ENCODE measurements at regions not wholly inside any gene's neighbourhood (a gene's known extent, or its start where the extent isn't known, plus 50 kb on each side); places are given as distances from the start of the nearest gene placed in this dataset.

DNA sequence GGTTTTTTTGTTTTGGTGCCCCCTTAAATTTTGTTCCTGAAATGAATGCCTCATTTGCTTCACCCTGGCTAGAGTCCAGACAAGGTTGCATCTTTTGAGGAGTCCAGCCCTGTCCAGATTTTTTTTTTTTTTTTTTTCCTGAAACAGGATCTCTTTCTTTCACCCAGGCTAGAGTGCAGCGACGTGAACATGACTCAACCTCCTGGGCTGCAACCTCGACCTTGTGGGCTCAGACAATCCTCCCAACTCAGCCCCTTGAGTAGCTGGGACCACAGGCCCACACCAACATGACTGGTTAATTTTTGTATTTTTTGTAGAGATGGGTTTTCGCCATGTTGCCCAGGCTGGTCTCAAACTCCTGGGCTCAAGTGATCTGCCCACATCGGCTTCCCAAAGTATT, 469.0 kb upstream of the BRINP1 start:
- Histone ChIP-seq H3K4me3 (ENCODE audit: control extremely low read depth in 1 of 5, extremely low read depth in 1 of 5, insufficient read depth in 1 of 5, low read depth in 2 of 5, low read length in 4 of 5) (no peak overlapping the region), H3K4me2 (replicated peaks; ENCODE audit: low read depth, low read length, poor library complexity, severe bottlenecking) (no peak overlapping the region), H3K9me3 (ENCODE audit: control extremely low read depth in 1 of 3, control insufficient read depth in 2 of 3, insufficient read depth in 1 of 3, low read length in 2 of 3) (no peaks in the 10 kb centered on the region), H3K36me3 (replicated peaks in 1 of 2; ENCODE audit: control extremely low read depth in 1 of 2, control insufficient read depth in 1 of 2, extremely low read depth in 1 of 2, insufficient read depth in 2 of 2, low read length in 1 of 2) (no peaks in the 10 kb centered on the region), H3K9ac (ENCODE audit: low read length) (no peak overlapping the region), H4K20me1 (ENCODE audit: control insufficient read depth, insufficient read depth, low read length, poor library complexity, severe bottlenecking) (no peaks in the 10 kb centered on the region), H3K4me1 (ENCODE audit: control insufficient read depth in 2 of 2, insufficient read depth in 2 of 2, low read length in 2 of 2) (no peaks in the 10 kb centered on the region), H3K27me3 (replicated peaks in 1 of 4; ENCODE audit: control extremely low read depth in 1 of 4, control insufficient read depth in 3 of 4, insufficient read depth in 4 of 4, low read length in 3 of 4) (no peaks in the 10 kb centered on the region), H2AFZ (ENCODE audit: insufficient read depth, low read depth, low read length, poor library complexity, severe bottlenecking) (no peak overlapping the region), H3K27ac (ENCODE audit: low read length in 2 of 2) (no peak overlapping the region), H3K79me2 (ENCODE audit: control insufficient read depth, insufficient read depth, low read length) (no peaks in the 10 kb centered on the region)
- no peak for TF ChIP-seq EZH2 (IDR thresholded peaks at IDR 0.05; ENCODE audit: borderline replicate concordance, insufficient read depth, low read depth, low read length, poor library complexity, severe bottlenecking)
- TF ChIP-seq, protein P1, sequence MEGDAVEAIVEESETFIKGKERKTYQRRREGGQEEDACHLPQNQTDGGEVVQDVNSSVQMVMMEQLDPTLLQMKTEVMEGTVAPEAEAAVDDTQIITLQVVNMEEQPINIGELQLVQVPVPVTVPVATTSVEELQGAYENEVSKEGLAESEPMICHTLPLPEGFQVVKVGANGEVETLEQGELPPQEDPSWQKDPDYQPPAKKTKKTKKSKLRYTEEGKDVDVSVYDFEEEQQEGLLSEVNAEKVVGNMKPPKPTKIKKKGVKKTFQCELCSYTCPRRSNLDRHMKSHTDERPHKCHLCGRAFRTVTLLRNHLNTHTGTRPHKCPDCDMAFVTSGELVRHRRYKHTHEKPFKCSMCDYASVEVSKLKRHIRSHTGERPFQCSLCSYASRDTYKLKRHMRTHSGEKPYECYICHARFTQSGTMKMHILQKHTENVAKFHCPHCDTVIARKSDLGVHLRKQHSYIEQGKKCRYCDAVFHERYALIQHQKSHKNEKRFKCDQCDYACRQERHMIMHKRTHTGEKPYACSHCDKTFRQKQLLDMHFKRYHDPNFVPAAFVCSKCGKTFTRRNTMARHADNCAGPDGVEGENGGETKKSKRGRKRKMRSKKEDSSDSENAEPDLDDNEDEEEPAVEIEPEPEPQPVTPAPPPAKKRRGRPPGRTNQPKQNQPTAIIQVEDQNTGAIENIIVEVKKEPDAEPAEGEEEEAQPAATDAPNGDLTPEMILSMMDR (IDR thresholded peaks at IDR 0.05) = no peak
- Mint-ChIP-seq H3K4me1 (no peaks in the 10 kb centered on the region), H3K27ac (no peak overlapping the region), H3K27me3 (peaks cover 4% of the 10 kb centered on the region), H3K4me3 (no peak overlapping the region), H3K9me3 (ENCODE audit: insufficient read depth) (no peaks in the 10 kb centered on the region)
- ATAC-seq (ENCODE audit: low read depth) = no peak
- POLR2A ChIA-PET = no interaction called here
- no peak for DNase-seq
- CTCF ChIA-PET = no interaction called here
- intact Hi-C loops (cut with micrococcal nuclease) = no loop called here
- 84% methylated on average over 5 of the region's 5 CpGs for WGBS (ENCODE audit: insufficient coverage)

DNA sequence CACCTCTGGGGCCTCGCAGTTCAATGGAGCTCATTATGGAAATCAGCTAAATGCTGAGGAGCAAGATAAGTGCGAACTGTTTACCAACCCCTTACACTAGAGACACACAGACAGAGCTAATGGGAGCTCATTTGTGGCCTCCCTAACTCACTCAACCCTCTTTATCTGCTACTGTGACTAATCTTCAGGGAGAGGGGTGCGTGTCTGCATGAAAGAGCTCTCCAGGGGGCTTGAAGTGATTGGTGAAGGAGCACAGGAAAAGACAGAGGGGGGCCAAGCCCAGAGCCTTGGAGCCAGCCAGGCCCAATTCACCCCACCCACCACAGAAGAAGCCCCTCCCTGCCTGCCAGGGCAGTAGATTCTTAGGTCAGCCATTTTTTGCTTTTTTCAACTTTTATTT, 466.8 kb upstream of the BRINP1 start:
- Histone ChIP-seq H3K9me3 (ENCODE audit: control extremely low read depth in 1 of 3, control insufficient read depth in 2 of 3, insufficient read depth in 1 of 3, low read length in 2 of 3) (no peaks in the 10 kb centered on the region), H3K27ac (ENCODE audit: low read length in 2 of 2) (no peak overlapping the region), H2AFZ (ENCODE audit: insufficient read depth, low read depth, low read length, poor library complexity, severe bottlenecking) (no peak overlapping the region), H3K4me3 (ENCODE audit: control extremely low read depth in 1 of 5, extremely low read depth in 1 of 5, insufficient read depth in 1 of 5, low read depth in 2 of 5, low read length in 4 of 5) (no peak overlapping the region), H3K27me3 (replicated peaks in 1 of 4; ENCODE audit: control extremely low read depth in 1 of 4, control insufficient read depth in 3 of 4, insufficient read depth in 4 of 4, low read length in 3 of 4) (no peaks in the 10 kb centered on the region), H4K20me1 (ENCODE audit: control insufficient read depth, insufficient read depth, low read length, poor library complexity, severe bottlenecking) (no peaks in the 10 kb centered on the region), H3K79me2 (ENCODE audit: control insufficient read depth, insufficient read depth, low read length) (no peaks in the 10 kb centered on the region), H3K9ac (ENCODE audit: low read length) (no peak overlapping the region), H3K4me2 (replicated peaks; ENCODE audit: low read depth, low read length, poor library complexity, severe bottlenecking) (no peak overlapping the region), H3K4me1 (ENCODE audit: control insufficient read depth in 2 of 2, insufficient read depth in 2 of 2, low read length in 2 of 2) (no peaks in the 10 kb centered on the region), H3K36me3 (replicated peaks in 1 of 2; ENCODE audit: control extremely low read depth in 1 of 2, control insufficient read depth in 1 of 2, extremely low read depth in 1 of 2, insufficient read depth in 2 of 2, low read length in 1 of 2) (no peaks in the 10 kb centered on the region)
- CTCF ChIA-PET = no interaction called here
- 62% methylated on average over 2 of the region's 3 CpGs for WGBS (ENCODE audit: insufficient coverage)
- intact Hi-C loops (cut with micrococcal nuclease) = no loop called here
- Mint-ChIP-seq H3K9me3 (ENCODE audit: insufficient read depth) (no peaks in the 10 kb centered on the region), H3K4me1 (no peaks in the 10 kb centered on the region), H3K27ac (no peak overlapping the region), H3K4me3 (no peak overlapping the region), H3K27me3 (peaks cover 12% of the 10 kb centered on the region)
- no peak for ATAC-seq (ENCODE audit: low read depth)
- POLR2A ChIA-PET = no interaction called here
- DNase-seq = no peak
- TF ChIP-seq, protein P1 (IDR thresholded peaks at IDR 0.05) = no peak
- no peak for TF ChIP-seq EZH2 (IDR thresholded peaks at IDR 0.05; ENCODE audit: borderline replicate concordance, insufficient read depth, low read depth, low read length, poor library complexity, severe bottlenecking)
